NB4 (cell line): ENCODE measurements at regions not wholly inside any gene's neighbourhood (a gene's known extent, or its start where the extent isn't known, plus 50 kb on each side); places are given as distances from the start of the nearest gene placed in this dataset.

Experiments used
- DNase-seq: peaks from one replicate; pipeline ENCODE4 v3.0.0; 2010; ENCODE audit warnings: low read depth
- H3K4me3 ChIP-seq: one replicate; pipeline ENCODE4 v1.5.1; 2011; ENCODE audit warnings: mild to moderate bottlenecking, low read depth, low read length, moderate library complexity
- CTCF ChIP-seq: IDR thresholded peaks from one replicate; pipeline ENCODE4 v1.5.1; 2012; ENCODE audit warnings: low read depth, low read length
- MAX ChIP-seq: IDR thresholded peaks from 2 replicates; pipeline ENCODE4 v1.6.1; 2011; ENCODE audit warnings: low read depth, low read length
- MYC ChIP-seq: IDR thresholded peaks from 2 replicates; pipeline ENCODE4 v1.6.1; 2011; ENCODE audit warnings: low read depth, low read length
- POLR2A ChIP-seq: IDR thresholded peaks from 2 replicates; pipeline ENCODE4 v1.6.1; 2011; ENCODE audit warnings: mild to moderate bottlenecking; ENCODE audit not compliant: insufficient read length; ENCODE audit errors: extremely low read depth

- TF ChIP-seq CTCF (no peak), POLR2A (no peak), MAX (no peak), MYC (no peak)
- H3K4me3 ChIP-seq, result no peak overlapping the region
- DNase-seq, result no peak
Measured at GRCh38 chr9:31275419-31275818, 1109.0 kb upstream of the ACO1 start.

DNA sequence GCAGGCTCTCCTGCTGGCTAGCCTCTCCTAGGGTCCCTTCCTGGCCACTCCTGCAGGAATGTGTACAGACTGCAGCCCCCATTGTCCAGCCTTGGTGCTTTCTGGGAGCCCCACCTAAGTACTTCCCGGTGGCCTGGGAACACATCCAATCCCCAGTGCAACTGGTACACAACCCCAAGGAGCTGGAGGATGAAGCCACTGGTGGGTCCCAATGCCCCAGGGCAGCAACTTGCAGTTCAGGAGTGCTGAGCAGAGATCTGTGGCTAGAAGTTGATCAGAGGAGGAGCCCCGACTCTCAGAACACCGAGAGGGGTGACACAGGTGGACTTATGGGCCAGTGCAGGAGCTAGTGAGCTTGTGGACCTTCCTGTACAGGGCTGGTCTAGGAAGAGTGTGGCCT lies 1093.7 kb upstream of the ACO1 start:
- no peak for DNase-seq
- TF ChIP-seq MAX (no peak), CTCF (no peak), POLR2A (no peak), MYC (no peak)
- H3K4me3 ChIP-seq, result no peak overlapping the region

DNA sequence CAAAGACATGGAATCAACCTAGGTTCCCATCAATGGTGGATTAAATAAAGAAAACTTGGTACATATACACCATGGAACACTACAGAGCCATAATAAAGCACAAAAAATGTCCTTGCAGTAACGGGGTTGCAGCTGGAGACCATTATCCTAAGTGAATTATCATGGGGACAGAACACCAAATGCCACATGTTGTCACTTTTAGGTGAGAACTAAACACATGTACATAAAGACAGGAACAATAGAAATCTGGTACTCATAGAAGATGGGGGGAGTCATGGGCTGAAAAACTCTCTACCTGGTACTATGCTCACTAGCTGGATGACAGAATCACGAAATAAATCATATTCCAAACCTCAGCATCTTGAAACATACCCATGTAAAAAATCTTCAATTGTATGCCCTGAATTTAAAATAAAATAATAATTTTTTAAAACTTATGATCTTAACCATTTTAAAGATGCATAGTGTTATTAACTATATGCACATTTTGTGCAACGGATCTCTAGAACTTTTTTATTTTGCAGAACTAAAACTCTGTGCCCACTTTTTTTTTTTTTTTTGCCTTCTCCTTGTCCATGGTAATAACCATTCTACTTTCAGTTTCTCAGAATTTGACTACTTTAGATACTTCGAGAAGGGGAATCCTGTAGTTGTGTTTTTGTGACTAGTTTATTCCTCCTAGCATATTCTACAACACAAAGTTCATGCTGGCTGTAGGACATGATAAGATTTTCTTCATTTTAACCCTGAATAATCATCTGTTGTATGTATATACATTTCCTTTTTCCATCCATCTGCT lies 1081.6 kb upstream of the ACO1 start:
- H3K4me3 ChIP-seq, result no peak overlapping the region
- TF ChIP-seq MYC (no peak), MAX (no peak), POLR2A (no peak), CTCF (no peak)
- no peak for DNase-seq

- DNase-seq, result no peak
- TF ChIP-seq CTCF (no peak), MYC (no peak), POLR2A (no peak), MAX (no peak)
- no peak overlapping the region for H3K4me3 ChIP-seq
Measured at GRCh38 chr9:31304576-31304975, 1079.9 kb upstream of the ACO1 start.

- DNase-seq, result no peak
- TF ChIP-seq POLR2A (no peak), MYC (no peak), CTCF (no peak), MAX (no peak)
- no peak overlapping the region for H3K4me3 ChIP-seq
Measured at GRCh38 chr9:31314241-31314640, 1070.2 kb upstream of the ACO1 start.

GRCh38 chr9:31320494-31320893 lies 1063.9 kb upstream of the ACO1 start:
- DNase-seq, result no peak

More at GRCh38 chr9:31320494-31320893, 1063.9 kb upstream of the ACO1 start:
- no peak overlapping the region for H3K4me3 ChIP-seq
- no peak for TF ChIP-seq CTCF
- no peak for TF ChIP-seq MYC
- TF ChIP-seq MAX, result no peak
- no peak for TF ChIP-seq POLR2A
